Esophagus muscularis mucosa (tissue), 4 donors: ENCODE measurements at regions not wholly inside any gene's neighbourhood (a gene's known extent, or its start where the extent isn't known, plus 50 kb on each side); places are given as distances from the start of the nearest gene placed in this dataset.

Experiments
- CTCF ChIP-seq, 3 experiments: fragments of 200-600 bp in 2 of 3; fragments of 450-650 bp in 1 of 3; sonication (generic) in 2 of 3; IDR thresholded peaks; one replicate each; pipeline ENCODE4 v1.5.1; 2017 to 2019; ENCODE audit warnings: antibody characterized with exemption in 3 of 3, mild to moderate bottlenecking in 2 of 3, moderate library complexity in 1 of 3
- EP300 ChIP-seq: sonication (generic); formaldehyde crosslinking; IDR thresholded peaks from one replicate; pipeline ENCODE4 v1.6.1; 2017; ENCODE audit warnings: antibody characterized with exemption
- POLR2A ChIP-seq: fragments of 450-650 bp; IDR thresholded peaks from one replicate; pipeline ENCODE4 v1.6.1; 2017; ENCODE audit warnings: antibody characterized with exemption, moderate library complexity, mild to moderate bottlenecking, low read depth
- POLR2AphosphoS5 ChIP-seq, 2 donors: sonication (generic); formaldehyde crosslinking; IDR thresholded peaks; one replicate each; pipeline ENCODE4 v1.6.1; 2017; ENCODE audit warnings: antibody characterized with exemption in 2 of 2

- no peak for TF ChIP-seq EP300
- no peak for TF ChIP-seq POLR2AphosphoS5 (IDR thresholded peaks at IDR 0.05)
- no peak for TF ChIP-seq CTCF (IDR thresholded peaks at IDR 0.05)
- TF ChIP-seq POLR2A, result no peak
Observed at GRCh38 chr18:78637442-78638402, 341.9 kb upstream of the SALL3 start.
